Stimulated activated CD4-positive, alpha-beta T cell treated with anti-CD3 and anti-CD28 coated beads, Interleukin-1b, Interleukin-23, amount 100 ng/mL, for 1 hour (primary cell): ENCODE measurements at regions not wholly inside any gene's neighbourhood (a gene's known extent, or its start where the extent isn't known, plus 50 kb on each side); places are given as distances from the start of the nearest gene placed in this dataset.

Source experiments
- DNase-seq, 2 donors: peaks; one replicate each; pipeline ENCODE4 v3.0.0-alpha.2; 2020; ENCODE audit warnings: low read depth in 2 of 2

- no peak for DNase-seq
Observed at GRCh38 chr19:30083125-30083681, 141.2 kb downstream of the URI1 start.

GRCh38 chr19:30083701-30084156 is 141.7 kb downstream of the URI1 start:
- DNase-seq, result no peak

- DNase-seq, result no peak
Observed at GRCh38 chr19:30084390-30084819, 142.4 kb downstream of the URI1 start.

GRCh38 chr19:30085394-30085793 is 143.4 kb downstream of the URI1 start:
- DNase-seq, result no peak

- no peak for DNase-seq
Observed at GRCh38 chr19:30086220-30086619, 144.2 kb downstream of the URI1 start.

- no peak for DNase-seq
Observed at GRCh38 chr19:30086916-30087315, 144.9 kb downstream of the URI1 start.

GRCh38 chr19:30087381-30088138 is 145.5 kb downstream of the URI1 start:
- no peak for DNase-seq

GRCh38 chr19:30088567-30088966 is 146.5 kb downstream of the URI1 start:
- DNase-seq, result no peak

- no peak for DNase-seq
Observed at GRCh38 chr19:30089086-30089665, 147.1 kb downstream of the URI1 start.

GRCh38 chr19:30090476-30090875 is 148.4 kb downstream of the URI1 start:
- DNase-seq, result no peak

GRCh38 chr19:30090963-30091362 is 148.9 kb downstream of the URI1 start:
- no peak for DNase-seq

GRCh38 chr19:30091456-30091855 is 149.4 kb downstream of the URI1 start:
- DNase-seq, result no peak

- no peak for DNase-seq
Observed at GRCh38 chr19:30091856-30092255, 149.8 kb downstream of the URI1 start.

GRCh38 chr19:30092721-30093569 is 150.9 kb downstream of the URI1 start:
- no peak for DNase-seq

GRCh38 chr19:30093966-30094755 is 152.1 kb downstream of the URI1 start:
- DNase-seq, result no peak

GRCh38 chr19:30094756-30095140 is 152.7 kb downstream of the URI1 start:
- no peak for DNase-seq

- DNase-seq, result no peak
Observed at GRCh38 chr19:30095171-30095570, 153.1 kb downstream of the URI1 start.

GRCh38 chr19:30096596-30097370 is 154.7 kb downstream of the URI1 start:
- no peak for DNase-seq

- DNase-seq, result no peak
Observed at GRCh38 chr19:30097746-30098280, 155.8 kb downstream of the URI1 start.

- DNase-seq, result no peak
Observed at GRCh38 chr19:30102239-30102638, 160.2 kb downstream of the URI1 start.
